Stimulated activated CD8-positive, alpha-beta memory T cell treated with anti-CD3 and anti-CD28 coated beads, Interleukin-4, amount 100 ng/mL, for 48 hours (primary cell): ENCODE measurements at regions not wholly inside any gene's neighbourhood (a gene's known extent, or its start where the extent isn't known, plus 50 kb on each side); places are given as distances from the start of the nearest gene placed in this dataset.

Experiments used
- DNase-seq: peaks from one replicate; pipeline ENCODE4 v3.0.0-alpha.2; 2020

DNA sequence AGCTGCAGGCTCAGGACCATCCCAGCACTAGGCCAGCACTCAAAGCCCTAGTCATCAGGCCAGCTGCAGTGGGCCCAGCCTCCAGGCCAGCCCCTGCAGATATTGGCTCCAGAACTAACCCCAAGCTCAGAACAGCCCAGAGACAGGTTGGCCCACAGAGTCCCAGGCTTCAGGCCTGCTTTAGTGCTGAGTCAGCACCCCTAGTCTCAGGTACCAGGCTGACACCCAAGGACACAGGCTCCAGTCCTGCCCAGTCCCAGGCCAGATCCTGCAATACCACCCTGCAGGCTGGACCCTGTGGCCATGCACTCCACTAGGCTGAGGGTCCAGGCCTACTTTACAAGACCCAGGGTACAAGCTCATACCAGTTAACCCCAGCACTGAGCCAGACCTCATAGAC, 234.4 kb upstream of the GPRIN3 start:
- no peak for DNase-seq

DNA sequence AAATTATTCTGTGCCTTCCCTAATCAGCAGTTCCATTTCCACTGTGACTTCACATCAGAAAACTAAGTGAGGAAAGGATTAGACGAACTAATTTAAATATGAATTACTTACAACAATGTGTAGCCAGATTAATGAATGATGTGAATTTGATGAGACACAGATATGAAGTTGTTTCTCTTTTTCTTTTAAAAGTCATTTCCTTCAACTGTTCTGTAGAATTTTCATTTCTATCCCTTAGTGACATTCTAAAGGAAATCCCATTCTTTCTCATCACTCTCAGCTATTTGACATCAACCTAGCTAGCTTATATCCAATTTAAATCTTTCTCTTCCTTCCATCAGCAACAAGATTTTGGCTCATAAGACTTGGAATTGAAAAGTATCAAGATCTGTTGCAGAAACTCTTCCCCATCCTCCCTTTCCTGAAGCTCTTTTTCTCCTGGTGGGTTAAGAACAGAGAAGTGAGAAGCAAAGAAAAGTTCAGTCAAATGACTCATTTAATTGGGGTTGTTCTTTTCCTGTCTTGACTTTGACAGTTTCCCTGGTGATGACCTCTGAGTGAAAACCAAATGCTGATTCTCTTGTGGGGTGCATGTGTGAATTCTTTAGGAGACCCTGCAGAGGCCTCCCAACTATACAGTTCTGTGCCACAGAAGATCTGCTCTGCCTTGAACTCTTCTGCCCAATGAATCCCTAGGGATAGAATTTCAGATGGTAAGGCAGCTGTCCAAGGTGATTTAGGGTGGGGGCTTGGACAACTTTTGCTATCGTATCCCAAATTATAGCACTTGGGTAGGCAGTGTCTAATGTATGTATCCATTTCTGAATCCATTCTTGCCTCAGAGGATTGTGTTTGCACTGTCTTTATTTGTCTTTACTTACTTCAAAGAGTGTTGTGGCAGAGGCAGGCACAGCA, 232.5 kb upstream of the GPRIN3 start:
- no peak for DNase-seq

DNA sequence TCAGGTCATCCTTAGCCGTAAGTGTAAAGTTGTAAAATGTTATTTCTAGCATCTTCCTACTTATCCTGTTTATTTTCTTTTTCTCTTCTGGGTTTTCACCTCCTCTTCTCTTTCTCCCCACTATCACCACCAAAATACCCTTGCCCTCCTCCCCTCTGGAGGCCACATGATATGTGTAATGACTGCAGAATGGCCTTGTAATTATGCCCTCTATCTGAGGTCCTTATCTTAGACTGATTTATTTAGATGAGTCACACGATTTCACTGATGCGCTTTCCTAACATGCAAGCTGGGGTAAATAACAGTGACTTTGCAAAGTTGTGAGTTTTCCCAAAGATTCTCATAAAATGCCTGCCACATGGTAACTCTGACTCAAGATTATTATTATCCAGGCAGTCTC, 231.8 kb upstream of the GPRIN3 start:
- no peak for DNase-seq

DNA sequence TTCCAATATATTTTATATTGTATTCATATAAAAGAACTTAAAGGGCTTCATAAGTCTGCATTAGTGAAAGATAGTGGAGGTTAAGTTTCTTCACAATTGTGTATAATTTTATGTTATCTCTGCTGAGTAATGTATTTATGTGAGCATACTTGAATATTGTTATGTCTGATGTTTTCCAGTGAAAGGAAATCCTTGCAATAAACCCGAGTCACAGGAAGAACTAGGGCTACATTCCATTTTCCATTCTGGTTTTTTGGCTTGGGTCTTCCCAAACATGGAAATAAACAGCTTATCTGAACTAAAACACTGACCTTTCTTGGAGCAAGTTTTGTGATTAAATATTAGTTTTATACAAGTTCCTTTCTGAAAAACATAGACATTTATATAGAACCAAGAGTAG, 231.3 kb upstream of the GPRIN3 start:
- DNase-seq: no peak

DNA sequence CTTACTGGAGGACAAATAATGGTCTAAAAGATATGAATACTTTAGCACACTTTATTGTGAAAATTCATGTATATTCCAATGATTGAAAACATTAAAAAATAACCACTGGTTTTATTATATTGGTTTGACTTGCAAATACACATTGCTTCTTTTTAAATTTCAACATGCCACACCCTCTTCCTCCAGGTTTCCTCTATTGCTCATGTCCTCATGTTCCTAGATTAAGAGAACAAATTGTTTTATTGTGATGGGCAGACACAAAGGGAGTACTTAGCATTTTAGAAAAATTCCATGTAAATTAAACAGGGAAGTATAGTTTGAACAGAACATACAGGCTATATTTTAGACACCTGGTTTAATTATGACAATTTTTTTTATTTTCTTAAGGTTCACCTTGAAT, 230.6 kb upstream of the GPRIN3 start:
- no peak for DNase-seq

DNA sequence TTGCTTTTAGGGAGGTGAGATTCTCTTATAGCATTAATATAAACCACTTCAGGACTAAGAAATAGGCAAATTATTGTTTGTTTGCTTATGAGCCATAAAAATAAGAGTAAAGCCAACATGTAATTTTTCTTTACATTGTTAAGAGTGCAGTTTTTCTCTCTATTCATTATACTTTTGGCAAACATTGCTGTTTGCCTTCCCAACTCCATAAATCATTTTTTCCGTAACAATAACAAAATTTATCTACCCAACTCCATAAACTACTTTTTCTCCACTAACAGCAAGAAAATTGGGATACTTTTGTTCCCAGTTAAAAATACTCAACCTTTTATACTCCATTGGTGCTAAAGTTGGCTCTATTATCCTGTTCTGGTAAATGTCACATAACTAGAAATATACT, 229.7 kb upstream of the GPRIN3 start:
- DNase-seq: no peak

DNA sequence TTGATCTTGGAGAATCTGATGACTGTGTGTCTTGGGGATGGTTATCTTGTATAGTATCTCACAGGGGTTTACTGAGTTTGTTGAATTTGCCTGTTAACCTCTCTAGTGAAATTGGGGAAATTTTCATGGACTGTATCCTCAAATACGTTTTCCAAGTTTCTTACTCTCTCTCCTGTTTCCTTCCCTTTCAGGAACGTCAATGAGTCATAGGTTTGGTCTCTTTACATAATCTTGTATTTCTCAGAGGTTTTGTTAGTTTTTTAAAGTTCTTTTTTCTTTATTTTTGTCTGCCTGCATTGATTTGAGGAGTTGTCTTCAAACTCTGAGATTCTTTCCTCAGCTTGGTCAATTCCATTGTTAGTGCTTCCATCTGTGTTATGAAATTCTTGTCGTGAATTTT, 227.7 kb upstream of the GPRIN3 start:
- no peak for DNase-seq

DNA sequence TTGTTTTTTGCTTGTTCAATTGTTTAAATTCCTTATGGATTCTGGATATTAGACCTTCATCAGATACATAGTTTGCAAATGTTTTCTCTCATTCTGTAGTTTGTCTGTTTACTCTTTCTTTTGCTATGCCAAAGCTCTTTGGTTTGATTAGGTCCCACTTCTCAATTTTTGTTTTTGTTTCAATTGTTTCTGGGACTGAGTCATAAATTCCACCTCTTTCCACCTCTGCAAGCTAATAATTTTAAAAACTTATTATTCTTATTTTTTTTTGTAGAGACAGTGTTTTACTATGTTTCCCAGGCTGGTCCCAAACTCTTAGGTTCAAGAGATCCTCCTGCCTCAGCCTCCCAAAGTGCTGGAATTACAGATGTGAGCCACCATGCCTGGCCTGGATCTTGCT, 226.8 kb upstream of the GPRIN3 start:
- DNase-seq: no peak

DNA sequence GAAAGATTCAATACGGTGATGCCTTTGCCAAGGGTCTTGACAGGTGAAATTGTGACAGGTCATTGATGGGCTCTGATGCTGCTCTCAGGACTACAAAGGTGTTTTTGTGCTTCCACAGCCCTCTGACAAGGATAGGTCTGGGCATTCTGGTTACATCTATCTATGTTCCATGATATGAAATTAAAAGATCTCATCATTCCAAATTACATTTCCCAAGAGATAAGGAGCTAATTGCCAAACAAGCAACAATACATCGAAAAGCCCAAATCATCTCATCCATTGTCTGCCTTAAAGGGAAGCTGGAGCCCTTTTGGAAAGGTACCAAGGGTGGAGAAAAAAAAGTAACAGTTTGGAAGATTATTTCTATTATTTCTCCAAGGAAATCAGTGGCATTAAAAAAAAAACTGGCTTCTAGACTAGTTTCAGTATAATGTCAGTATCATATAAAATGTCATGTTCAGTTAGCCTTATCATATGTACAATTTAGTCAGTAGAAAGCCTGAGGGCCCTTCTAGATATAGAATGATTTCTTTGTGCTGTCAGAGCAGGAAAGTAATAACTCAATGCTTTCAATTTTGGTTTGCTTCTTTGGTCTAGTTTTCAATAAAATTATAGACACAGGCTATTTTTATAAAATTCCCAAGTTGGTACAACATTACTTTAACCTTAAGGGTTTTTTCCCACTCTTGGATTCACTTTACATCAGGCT, 224.5 kb upstream of the GPRIN3 start:
- no peak for DNase-seq

DNA sequence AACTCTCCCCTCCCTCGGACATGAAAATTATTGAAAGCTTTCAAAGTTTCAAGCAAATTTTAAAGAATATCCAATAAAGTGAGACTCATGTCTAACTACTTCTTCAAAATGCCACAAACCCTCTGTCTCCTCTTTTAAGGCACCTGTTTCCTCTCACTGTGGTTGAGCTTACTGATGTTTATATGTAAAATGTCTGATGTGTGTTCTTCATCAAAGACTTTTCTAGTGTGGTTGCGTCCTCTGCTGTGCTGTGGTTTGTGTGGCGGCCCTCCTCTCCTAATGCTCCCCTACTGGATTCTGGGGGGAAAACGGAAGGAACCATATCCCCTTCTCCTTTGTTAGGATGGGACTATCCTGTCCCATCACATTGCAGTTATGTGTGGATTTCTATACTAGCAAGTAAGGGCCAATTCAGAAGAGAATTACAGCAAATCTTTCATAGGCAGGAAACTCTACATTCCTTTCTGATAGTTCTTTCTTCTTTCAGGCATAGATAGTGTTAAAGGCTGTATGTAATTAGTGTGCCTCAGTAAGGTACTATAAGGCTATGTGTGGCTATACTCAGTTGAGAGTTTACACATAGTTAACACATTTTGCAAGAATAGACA, 221.0 kb upstream of the GPRIN3 start:
- DNase-seq: no peak

DNA sequence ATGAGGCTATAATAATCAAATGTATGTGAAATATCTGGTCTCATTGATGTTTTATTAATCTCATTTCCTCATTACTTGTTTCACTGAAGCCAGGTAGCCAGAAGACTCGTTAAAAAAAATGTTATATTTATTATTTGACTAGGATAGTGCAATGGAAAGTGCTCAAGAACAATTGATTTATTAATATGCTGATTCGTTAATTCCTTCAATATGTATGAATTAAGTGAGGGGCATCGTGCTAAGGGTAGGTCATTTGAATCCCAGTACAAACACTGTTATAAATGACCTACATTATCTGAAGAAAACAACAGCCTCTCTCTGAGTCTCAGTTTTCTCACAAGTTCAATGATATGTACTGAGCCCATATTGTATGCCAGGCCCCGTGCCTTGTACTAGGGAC, 214.2 kb upstream of the GPRIN3 start:
- no peak for DNase-seq

DNA sequence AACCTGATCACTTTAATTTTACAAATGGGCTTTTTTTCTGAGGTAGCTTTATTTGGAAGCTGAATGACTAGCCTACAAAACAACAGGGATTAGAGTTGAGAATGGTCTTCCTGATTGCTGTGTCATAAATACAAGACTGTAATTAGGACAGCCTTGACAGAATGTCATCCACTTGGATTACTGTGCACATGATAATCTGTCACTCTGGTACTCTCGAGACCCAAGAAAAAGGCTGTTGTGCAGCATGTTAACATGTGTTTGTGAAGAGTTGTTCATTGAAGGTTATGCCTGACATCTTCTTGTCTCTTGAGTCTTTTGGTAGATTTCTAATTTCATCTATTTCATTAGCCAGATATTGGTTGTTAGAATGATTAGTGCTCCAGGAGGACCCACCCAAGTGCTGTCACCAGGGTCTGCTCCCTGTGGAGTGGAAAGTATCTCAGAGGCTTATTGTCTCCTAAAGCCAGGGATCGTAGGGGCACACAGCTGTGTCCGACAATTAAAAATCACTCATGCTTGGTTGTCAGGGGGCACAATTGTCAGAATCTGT, 212.2 kb upstream of the GPRIN3 start:
- DNase-seq: no peak

DNA sequence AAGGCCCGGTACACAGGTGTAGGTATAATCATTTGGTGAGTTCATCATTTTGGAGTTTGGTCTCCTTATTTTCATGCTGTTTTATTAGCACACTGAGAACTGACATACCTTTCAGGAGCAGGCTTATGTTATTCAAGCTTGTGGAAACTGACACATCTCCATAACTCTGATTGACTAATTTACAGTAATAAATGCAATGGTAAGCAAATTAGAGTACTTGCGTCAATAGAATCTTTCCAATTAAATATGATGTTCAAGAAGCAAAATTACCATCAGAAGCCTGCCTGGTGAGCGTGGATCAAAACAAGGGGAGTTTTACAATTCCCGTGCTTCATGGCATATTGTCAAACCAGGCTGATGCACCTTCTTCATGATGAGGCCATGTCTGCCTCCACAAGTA, 210.7 kb upstream of the GPRIN3 start:
- no peak for DNase-seq

DNA sequence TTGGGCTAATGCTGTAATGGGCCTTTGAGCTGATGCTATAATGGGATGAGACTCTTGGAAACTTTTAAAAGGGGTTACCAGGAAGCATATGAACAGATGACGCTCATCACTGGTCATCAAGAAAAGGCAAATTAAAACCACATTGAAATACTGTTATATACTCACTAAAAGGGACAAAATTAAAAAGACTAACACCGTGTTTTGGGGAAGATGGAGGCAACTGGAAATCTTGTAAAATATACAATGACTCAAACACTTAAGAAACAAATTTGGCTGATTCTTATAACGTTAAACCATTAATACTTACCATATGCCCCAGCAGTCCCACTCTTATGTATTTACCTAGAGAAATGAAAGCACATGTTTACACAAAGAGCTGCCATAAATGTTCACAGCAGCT, 207.2 kb upstream of the GPRIN3 start:
- DNase-seq: no peak

DNA sequence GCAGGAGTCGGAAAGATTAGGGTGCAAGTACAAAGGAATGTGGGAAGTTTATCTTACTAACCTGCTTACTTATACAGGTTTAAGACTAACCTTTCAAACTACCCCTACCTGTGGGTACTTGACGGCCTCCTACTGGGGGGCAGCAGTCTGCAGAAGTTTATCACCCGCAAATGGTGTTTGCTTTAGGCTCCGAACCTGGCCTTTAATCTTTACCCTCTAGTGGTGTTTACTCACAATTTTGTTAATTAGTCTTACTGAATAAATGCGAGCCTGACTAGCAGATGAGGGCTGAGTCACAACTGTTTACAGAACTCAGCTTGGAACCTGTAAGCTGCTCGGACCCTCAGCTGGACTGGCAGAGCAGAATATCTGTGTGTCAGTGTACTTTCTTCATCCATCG, 204.2 kb upstream of the GPRIN3 start:
- no peak for DNase-seq

DNA sequence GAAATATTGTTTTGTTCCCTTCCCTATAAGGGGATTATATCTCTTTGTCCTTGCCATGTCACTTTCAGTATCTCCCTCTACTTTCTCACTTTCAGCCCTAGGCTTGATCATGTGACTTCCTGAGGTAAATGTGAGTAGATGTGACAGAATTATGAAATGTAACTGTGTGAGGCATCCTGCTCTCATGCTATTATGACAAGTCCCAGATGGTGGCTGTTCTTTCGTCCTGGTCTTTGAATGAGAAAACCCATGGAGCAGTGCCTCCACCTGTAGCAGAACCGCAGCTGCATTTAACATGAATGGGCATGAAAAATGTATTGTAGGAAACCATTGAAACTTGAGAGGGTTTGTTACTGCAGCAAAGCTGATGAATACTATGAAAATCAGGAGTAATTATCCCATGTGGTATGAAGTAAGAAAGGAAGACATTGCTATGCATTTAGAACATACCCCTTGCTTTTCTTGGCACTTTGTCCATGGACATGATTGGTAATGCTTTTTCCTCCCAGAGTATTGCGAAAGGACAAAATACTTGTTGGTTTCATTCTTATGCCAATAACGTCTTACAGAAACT, 202.2 kb upstream of the GPRIN3 start:
- DNase-seq: peak; percentile 33

DNA sequence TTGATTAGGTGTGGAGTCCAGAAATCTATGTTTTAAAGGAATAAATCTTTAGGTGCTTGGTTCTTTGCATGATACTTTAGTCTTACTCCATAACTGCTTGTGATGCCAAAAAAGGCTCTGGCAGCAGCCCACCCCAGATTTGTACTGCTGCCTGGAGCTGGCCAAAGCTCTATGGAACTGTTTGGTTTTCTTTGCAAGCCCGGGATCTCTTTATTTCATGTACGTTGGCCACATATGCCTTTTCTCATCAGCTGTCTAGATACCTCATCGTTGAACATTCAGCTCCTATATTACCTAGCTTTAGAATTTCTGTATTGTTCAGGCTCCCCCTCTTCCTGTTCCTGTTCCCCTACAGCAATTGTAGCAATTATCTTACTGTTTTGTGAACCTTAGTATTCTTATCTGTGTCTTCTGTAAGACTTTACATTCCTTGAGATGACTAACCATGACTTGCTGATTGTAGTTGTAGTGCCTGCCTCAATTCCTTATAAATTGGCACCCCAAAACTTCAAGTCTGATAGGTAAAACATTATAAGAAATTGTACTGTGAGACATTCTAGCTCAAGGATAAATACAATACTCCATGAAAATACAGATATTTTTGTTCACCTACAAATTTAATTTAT, 199.4 kb upstream of the GPRIN3 start:
- DNase-seq: no peak

DNA sequence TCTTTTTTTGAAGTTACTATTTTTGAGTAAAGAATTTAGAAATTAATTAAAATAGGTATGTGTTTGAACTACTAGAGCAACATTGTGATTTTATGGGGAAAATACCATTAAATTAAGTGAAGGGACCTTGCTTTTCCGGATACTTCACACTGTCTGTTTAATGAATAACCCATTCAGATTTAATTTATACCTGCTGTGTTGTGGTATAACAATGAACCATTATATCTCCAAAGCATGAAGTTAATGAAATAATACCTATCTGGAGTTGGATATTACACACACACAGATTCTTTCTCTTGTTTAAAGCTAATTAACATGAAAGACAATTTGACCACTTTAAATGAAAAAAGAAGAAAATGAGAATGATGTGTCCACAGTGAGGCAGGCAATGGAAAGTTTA, 195.0 kb upstream of the GPRIN3 start:
- DNase-seq: no peak

DNA sequence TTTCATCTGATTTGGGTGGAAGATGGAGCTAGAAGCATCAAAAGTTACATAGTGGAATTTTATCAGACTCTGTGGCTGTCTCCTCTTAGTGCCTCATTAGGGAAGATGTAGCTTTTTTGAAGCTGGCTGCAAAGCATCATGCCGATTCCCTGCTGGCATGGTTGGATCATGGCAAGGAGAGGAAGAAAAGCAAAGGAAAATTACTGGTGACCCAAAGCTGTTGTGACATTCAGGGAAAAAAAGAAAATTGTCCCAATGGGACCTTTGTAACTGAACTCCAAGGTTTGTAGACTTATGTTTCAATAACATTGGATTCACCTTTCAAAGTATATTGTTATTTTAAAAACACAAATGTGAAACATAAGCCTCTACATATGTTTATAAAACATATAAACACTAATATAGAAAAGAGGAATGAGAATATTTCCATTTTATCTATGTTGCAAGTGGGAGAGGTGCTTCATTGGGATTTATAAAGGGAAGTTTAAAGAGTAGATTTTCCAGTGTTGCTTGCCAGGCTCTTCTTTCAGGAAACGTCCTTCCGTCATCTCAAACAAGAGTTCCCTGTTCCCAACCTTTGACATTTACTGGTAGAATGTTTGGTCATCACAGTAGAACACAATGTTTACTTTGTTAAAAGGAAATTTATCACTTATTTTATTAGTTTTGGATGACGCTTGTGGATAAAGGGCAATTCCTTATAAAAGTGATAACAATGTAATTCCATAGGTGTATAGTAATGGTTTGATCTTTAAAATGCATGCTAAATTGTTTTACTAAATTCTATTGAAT, 190.1 kb upstream of the GPRIN3 start:
- no peak for DNase-seq

DNA sequence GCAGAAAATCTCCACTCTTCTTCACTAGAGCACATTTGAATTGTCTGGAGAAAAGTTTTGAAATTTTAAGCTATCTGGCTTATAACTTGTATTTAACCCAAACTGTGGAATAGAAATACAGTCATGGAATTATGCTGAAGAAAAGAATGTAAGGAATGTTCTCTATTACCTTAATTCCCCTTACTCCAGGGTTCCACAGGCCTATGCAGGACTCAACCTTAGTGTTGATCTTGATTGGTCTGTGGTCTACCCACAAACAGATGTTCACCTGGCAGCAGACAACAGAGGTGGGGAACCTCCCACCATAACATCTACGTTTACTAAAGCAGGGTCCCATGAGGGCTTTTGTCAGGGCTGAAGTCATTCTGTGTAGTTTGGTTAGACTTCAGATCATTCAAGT, 189.3 kb upstream of the GPRIN3 start:
- no peak for DNase-seq

DNA sequence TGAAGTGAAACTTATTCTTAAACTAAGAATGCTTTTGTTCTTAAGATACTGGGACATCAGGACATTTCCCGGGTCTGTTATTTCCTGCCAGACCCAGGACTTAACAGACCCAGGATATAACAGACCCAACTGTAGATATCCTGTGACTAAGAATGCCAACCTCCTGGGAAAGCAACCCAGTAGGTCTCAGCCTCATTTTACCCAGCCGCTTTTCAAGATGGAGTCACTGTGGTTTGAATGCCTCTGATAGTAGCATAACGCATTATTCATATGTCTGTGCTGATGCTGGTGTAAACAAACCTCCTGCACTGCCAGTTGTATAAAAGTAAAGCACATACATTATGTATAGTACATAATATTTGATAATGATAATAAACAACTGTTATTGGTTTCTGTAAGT, 185.8 kb upstream of the GPRIN3 start:
- DNase-seq: no peak

DNA sequence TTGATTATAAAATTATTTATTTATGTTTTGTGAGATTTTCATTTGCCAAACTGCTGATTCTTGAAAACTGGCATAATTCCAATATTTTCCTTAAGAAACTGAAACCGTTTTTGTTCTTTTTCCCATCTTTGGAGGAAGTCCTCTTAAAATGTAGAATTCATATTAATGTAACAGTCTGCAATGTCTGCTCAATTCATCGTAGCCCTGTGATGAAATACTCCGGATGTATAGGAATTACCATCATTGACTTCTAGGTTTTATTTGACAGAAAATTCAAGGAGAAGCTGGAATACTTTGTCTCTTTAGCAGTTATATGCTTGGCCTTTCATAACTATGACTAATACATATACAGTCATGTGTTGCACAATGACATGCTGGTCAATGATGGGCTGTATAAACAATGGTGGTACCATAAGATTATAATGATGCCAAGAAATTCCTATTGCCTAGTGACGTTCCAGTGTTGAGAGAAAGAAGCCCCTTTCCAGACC, 185.0 kb upstream of the GPRIN3 start:
- no peak for DNase-seq
